Thyroid gland (tissue), 4 donors: ENCODE measurements at regions not wholly inside any gene's neighbourhood (a gene's known extent, or its start where the extent isn't known, plus 50 kb on each side); places are given as distances from the start of the nearest gene placed in this dataset.

Experiments
- CTCF ChIP-seq, 6 experiments: fragments of 200-600 bp in 3 of 6; fragments of 450-650 bp in 3 of 6; sonication (generic) in 3 of 6; IDR thresholded peaks; one replicate each; pipeline ENCODE4 v1.5.1; 2016 to 2019; ENCODE audit warnings: antibody characterized with exemption in 6 of 6, mild to moderate bottlenecking in 2 of 6, inconsistent platforms in 1 of 6, moderate library complexity in 1 of 6
- POLR2A ChIP-seq, 2 donors: fragments of 450-650 bp; IDR thresholded peaks; one replicate each; pipeline ENCODE4 v1.6.1; 2017; ENCODE audit warnings: antibody characterized with exemption in 2 of 2, mild to moderate bottlenecking in 2 of 2, moderate library complexity in 1 of 2

DNA sequence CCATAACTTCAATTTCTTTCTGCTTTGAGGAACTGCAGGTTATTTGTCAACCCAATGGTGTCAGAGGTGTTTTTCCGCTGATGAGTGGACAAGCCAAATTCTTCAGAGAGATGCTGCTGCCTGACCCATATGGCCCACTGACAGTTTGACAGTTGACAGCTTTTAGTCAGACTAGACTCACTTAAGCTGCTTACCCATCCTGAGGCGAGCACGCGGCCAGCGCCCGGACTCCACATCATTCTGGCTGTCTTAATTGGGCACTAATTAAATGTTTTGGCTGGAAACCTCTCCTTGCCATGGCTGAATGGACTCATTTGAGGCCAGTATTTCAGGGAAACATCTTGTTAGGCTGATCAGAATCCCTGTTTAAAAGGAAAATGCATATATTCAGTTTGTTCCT lies 316.1 kb upstream of the FANCL start:
- TF ChIP-seq CTCF (IDR thresholded peaks at IDR 0.05) (no peak), POLR2A (IDR thresholded peaks at IDR 0.05) (no peak)
